ENCODE measurements at regions not wholly inside any gene's neighbourhood (a gene's known extent, or its start where the extent isn't known, plus 50 kb on each side); places are given as distances from the start of the nearest gene placed in this dataset.

DNA sequence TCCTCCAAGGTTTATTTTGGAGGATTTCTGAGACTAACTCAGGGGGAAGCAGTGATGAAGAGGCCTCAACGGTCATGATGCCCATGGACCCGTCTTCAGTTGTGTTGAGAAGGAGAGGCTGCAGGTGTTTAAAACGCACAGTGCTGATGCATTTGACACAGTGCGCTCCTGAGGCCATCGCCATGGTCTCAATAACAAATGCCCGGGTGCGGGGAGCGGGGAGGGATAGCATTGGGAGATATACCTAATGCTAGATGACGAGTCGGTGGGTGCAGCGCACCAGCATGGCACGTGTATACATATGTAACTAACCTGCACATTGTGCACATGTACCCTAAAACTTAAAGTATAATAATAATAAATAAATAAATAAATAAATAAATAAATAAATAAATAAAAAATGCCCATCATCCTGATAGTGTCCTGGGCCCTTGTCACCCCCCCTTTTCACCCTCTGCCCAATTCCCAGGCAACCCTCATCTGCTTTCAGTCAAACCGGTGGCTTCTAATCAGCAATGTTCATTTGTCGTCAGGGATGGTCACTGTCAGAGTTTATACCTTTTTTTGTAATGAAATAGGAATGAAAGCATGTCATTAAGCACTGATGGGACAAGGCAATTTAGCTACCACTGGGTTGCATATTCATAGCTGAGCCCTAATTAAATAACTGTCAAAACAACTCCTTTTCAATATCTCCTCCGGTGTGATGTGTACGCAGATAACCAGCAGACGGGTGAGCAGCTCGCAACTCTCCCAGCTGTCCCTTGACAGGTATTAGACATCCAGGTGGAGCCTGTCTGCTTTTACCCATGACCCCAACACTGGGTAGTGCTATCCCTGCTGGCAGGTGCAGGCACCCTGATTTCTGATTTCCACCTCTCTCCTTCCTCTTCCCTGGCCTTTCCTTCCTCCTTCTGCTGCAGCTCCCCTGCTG lies 95.9 kb downstream of the KCNF1 start:
- no peaks in the 10 kb centered on the region for H3K36me3 ChIP-seq (ENCODE audit: control insufficient read depth, insufficient read depth, low read length)
- no peaks in the 10 kb centered on the region for H3K4me1 ChIP-seq
- no peak for DNase-seq
- H3K27me3 ChIP-seq (replicated peaks; ENCODE audit: control insufficient read depth, insufficient read depth, low read length) = no peaks in the 10 kb centered on the region
- CTCF ChIA-PET = no interaction called here
- no peaks in the 10 kb centered on the region for H3K36me3 Mint-ChIP-seq (ENCODE audit: insufficient read depth, unreplicated experiment)
- peaks cover 9% of the 10 kb centered on the region; the same call in 1 of the 2 replicates for H3K9me3 ChIP-seq
- no peaks in the 10 kb centered on the region for H3K9me3 Mint-ChIP-seq (ENCODE audit: unreplicated experiment)
- no peaks in the 10 kb centered on the region for H3K4me1 Mint-ChIP-seq (ENCODE audit: low read depth, unreplicated experiment)
- intact Hi-C loops (cut with micrococcal nuclease; ENCODE audit: unreplicated experiment) = no loop called here
- TF ChIP-seq, protein P1, sequence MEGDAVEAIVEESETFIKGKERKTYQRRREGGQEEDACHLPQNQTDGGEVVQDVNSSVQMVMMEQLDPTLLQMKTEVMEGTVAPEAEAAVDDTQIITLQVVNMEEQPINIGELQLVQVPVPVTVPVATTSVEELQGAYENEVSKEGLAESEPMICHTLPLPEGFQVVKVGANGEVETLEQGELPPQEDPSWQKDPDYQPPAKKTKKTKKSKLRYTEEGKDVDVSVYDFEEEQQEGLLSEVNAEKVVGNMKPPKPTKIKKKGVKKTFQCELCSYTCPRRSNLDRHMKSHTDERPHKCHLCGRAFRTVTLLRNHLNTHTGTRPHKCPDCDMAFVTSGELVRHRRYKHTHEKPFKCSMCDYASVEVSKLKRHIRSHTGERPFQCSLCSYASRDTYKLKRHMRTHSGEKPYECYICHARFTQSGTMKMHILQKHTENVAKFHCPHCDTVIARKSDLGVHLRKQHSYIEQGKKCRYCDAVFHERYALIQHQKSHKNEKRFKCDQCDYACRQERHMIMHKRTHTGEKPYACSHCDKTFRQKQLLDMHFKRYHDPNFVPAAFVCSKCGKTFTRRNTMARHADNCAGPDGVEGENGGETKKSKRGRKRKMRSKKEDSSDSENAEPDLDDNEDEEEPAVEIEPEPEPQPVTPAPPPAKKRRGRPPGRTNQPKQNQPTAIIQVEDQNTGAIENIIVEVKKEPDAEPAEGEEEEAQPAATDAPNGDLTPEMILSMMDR (IDR thresholded peaks at IDR 0.05; ENCODE audit: insufficient read depth in 1 of 2, low read depth in 1 of 2, low read length in 1 of 2, severe bottlenecking in 1 of 2, unreplicated experiment in 1 of 2) = no peak
- H3K27ac Mint-ChIP-seq (ENCODE audit: unreplicated experiment) = no peak overlapping the region
- H3K4me3 Mint-ChIP-seq (ENCODE audit: unreplicated experiment) = no peak overlapping the region
- H3K4me3 ChIP-seq (ENCODE audit: low read depth, low read length) = no peak overlapping the region
- BruUV-seq (replicated peaks) = no TSS peak
- POLR2A ChIA-PET = no interaction called here
- H3K27me3 Mint-ChIP-seq (ENCODE audit: insufficient read depth, unreplicated experiment) = peaks cover 4% of the 10 kb centered on the region

DNA sequence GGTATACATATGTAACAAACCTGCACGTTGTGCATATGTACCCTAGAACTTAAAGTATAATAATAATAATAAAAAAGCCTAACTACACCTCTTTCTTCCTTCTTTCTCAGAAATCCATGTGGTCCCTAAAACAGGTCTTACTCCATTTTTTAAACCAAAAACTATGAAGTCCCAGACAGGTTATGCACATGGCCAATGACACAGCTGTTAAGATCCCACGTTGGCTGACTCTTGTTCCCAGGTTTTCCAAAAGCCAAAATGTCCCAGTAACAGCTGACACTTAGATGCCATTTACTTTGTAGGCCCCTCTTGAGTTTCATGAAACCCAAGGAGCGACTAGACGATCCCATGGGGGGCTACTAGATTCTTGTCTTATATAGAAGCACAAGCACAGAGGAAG lies 97.0 kb downstream of the KCNF1 start:
- CTCF ChIA-PET = no interaction called here
- peaks cover 6% of the 10 kb centered on the region for H3K9me3 Mint-ChIP-seq (ENCODE audit: unreplicated experiment)

DNA sequence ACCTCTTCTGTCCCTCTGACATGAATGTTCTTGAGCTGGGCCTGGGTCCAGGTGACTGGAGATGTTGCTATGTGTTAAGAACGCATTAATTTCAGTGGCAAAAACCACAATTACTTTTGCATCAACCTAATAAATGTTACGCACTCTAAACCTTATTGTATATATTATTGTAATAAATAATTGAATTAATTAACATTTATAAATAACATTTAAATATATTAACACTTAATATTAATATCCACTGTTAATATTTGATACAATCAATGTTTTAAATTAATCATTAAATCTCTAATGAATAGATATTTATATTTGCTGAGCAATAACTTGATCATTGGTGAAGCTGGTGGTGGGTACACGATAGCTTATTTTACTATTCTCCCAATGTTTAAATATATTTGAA lies 97.4 kb downstream of the KCNF1 start:
- ChIA-PET CTCF (no interaction called here), POLR2A (no interaction called here)
- H3K27me3 ChIP-seq (replicated peaks; ENCODE audit: control insufficient read depth, insufficient read depth, low read length) = no peaks in the 10 kb centered on the region
- no peak overlapping the region for H3K4me3 ChIP-seq (ENCODE audit: low read depth, low read length)
- H3K9me3 ChIP-seq = peaks cover 11% of the 10 kb centered on the region; the same call in 1 of the 2 replicates
- no TSS peak for BruUV-seq (replicated peaks)
- TF ChIP-seq, protein P1 (IDR thresholded peaks at IDR 0.05; ENCODE audit: insufficient read depth in 1 of 2, low read depth in 1 of 2, low read length in 1 of 2, severe bottlenecking in 1 of 2, unreplicated experiment in 1 of 2) = no peak
- no peak overlapping the region for H3K4me3 Mint-ChIP-seq (ENCODE audit: unreplicated experiment)
- DNase-seq = no peak
- H3K27ac Mint-ChIP-seq (ENCODE audit: unreplicated experiment) = no peak overlapping the region
- H3K9me3 Mint-ChIP-seq (ENCODE audit: unreplicated experiment) = peaks cover 10% of the 10 kb centered on the region
- no peaks in the 10 kb centered on the region for H3K36me3 Mint-ChIP-seq (ENCODE audit: insufficient read depth, unreplicated experiment)
- H3K36me3 ChIP-seq (ENCODE audit: control insufficient read depth, insufficient read depth, low read length) = no peaks in the 10 kb centered on the region
- intact Hi-C loops (cut with micrococcal nuclease; ENCODE audit: unreplicated experiment) = no loop called here
- H3K4me1 ChIP-seq = no peaks in the 10 kb centered on the region
- no peaks in the 10 kb centered on the region for H3K4me1 Mint-ChIP-seq (ENCODE audit: low read depth, unreplicated experiment)
- peaks cover 9% of the 10 kb centered on the region for H3K27me3 Mint-ChIP-seq (ENCODE audit: insufficient read depth, unreplicated experiment)

More for the DNA sequence above, 97.0 kb downstream of the KCNF1 start:
- H3K4me1 ChIP-seq = no peaks in the 10 kb centered on the region
- TF ChIP-seq, protein P1 (IDR thresholded peaks at IDR 0.05; ENCODE audit: insufficient read depth in 1 of 2, low read depth in 1 of 2, low read length in 1 of 2, severe bottlenecking in 1 of 2, unreplicated experiment in 1 of 2) = no peak
- Mint-ChIP-seq H3K4me1 (ENCODE audit: low read depth, unreplicated experiment) (no peaks in the 10 kb centered on the region), H3K36me3 (ENCODE audit: insufficient read depth, unreplicated experiment) (no peaks in the 10 kb centered on the region), H3K4me3 (ENCODE audit: unreplicated experiment) (no peak overlapping the region), H3K27ac (ENCODE audit: unreplicated experiment) (no peak overlapping the region), H3K27me3 (ENCODE audit: insufficient read depth, unreplicated experiment) (peaks cover 8% of the 10 kb centered on the region)
- no TSS peak for BruUV-seq (replicated peaks)
- no peak for DNase-seq
- H3K4me3 ChIP-seq (ENCODE audit: low read depth, low read length) = no peak overlapping the region
- no peaks in the 10 kb centered on the region for H3K36me3 ChIP-seq (ENCODE audit: control insufficient read depth, insufficient read depth, low read length)
- no peaks in the 10 kb centered on the region for H3K27me3 ChIP-seq (replicated peaks; ENCODE audit: control insufficient read depth, insufficient read depth, low read length)
- POLR2A ChIA-PET = no interaction called here
- intact Hi-C loops (cut with micrococcal nuclease; ENCODE audit: unreplicated experiment) = no loop called here
- H3K9me3 ChIP-seq = peaks cover 11% of the 10 kb centered on the region; the same call in 1 of the 2 replicates
